ENCODE measurements at regions not wholly inside any gene's neighbourhood (a gene's known extent, or its start where the extent isn't known, plus 50 kb on each side); places are given as distances from the start of the nearest gene placed in this dataset.

GRCh38 chr14:83118029-83118428 is 1584.4 kb upstream of the SEL1L start:
- Histone ChIP-seq H4K20me1 (ENCODE audit: insufficient read depth) (no peaks in the 10 kb centered on the region), H3K4me3 (IDR thresholded peaks at IDR 0.05; ENCODE audit: insufficient read depth, low read depth, low read length) (no peak overlapping the region), H3K36me3 (ENCODE audit: insufficient read depth) (no peaks in the 10 kb centered on the region), H2AFZ (ENCODE audit: low read depth) (no peak overlapping the region), H3K4me1 (ENCODE audit: low read depth, poor library complexity, severe bottlenecking) (no peaks in the 10 kb centered on the region), H3K79me2 (ENCODE audit: insufficient read depth, low read depth) (no peaks in the 10 kb centered on the region), H3K4me2 (no peak overlapping the region), H3K9ac (no peak overlapping the region), H3K27ac (no peak overlapping the region), H3K27me3 (ENCODE audit: insufficient read depth, low read depth) (no peaks in the 10 kb centered on the region)
- TF ChIP-seq, protein P1, sequence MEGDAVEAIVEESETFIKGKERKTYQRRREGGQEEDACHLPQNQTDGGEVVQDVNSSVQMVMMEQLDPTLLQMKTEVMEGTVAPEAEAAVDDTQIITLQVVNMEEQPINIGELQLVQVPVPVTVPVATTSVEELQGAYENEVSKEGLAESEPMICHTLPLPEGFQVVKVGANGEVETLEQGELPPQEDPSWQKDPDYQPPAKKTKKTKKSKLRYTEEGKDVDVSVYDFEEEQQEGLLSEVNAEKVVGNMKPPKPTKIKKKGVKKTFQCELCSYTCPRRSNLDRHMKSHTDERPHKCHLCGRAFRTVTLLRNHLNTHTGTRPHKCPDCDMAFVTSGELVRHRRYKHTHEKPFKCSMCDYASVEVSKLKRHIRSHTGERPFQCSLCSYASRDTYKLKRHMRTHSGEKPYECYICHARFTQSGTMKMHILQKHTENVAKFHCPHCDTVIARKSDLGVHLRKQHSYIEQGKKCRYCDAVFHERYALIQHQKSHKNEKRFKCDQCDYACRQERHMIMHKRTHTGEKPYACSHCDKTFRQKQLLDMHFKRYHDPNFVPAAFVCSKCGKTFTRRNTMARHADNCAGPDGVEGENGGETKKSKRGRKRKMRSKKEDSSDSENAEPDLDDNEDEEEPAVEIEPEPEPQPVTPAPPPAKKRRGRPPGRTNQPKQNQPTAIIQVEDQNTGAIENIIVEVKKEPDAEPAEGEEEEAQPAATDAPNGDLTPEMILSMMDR (conservative IDR thresholded peaks at IDR 0.05; ENCODE audit: low read depth, low read length), result no peak

GRCh38 chr14:83120187-83120586 is 1586.5 kb upstream of the SEL1L start:
- Histone ChIP-seq H3K27me3 (ENCODE audit: insufficient read depth, low read depth) (no peaks in the 10 kb centered on the region), H4K20me1 (ENCODE audit: insufficient read depth) (no peaks in the 10 kb centered on the region), H3K4me2 (no peak overlapping the region), H3K27ac (no peak overlapping the region), H3K4me1 (ENCODE audit: low read depth, poor library complexity, severe bottlenecking) (no peaks in the 10 kb centered on the region), H3K4me3 (IDR thresholded peaks at IDR 0.05; ENCODE audit: insufficient read depth, low read depth, low read length) (no peak overlapping the region), H3K36me3 (ENCODE audit: insufficient read depth) (no peaks in the 10 kb centered on the region), H3K79me2 (ENCODE audit: insufficient read depth, low read depth) (no peaks in the 10 kb centered on the region), H2AFZ (ENCODE audit: low read depth) (no peak overlapping the region), H3K9ac (no peak overlapping the region)
- TF ChIP-seq, protein P1 (conservative IDR thresholded peaks at IDR 0.05; ENCODE audit: low read depth, low read length), result no peak

DNA sequence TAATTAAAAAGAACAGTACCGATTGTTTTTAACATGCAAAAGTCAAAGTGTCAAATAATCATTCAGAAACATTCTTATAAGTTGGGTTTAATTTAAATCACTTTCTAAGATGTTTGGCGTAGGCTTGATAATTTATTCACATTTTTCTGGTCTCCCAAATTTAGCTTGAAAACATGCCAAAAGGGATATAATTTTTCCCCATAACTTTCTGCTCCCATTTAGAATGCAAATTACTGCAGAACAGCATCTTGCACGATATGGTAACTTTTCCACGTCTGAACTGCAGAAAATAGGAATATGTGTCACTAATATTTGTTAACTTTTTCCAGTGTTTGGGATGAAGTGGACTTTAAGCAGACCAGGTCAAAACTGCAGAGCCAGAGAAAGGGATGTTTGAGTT is 1592.4 kb upstream of the SEL1L start:
- H3K4me2 ChIP-seq, result no peak overlapping the region
- H4K20me1 ChIP-seq (ENCODE audit: insufficient read depth), result no peaks in the 10 kb centered on the region
- H3K4me1 ChIP-seq (ENCODE audit: low read depth, poor library complexity, severe bottlenecking), result no peaks in the 10 kb centered on the region
- no peaks in the 10 kb centered on the region for H3K27me3 ChIP-seq (ENCODE audit: insufficient read depth, low read depth)
- no peak overlapping the region for H3K4me3 ChIP-seq (IDR thresholded peaks at IDR 0.05; ENCODE audit: insufficient read depth, low read depth, low read length)
- no peak overlapping the region for H2AFZ ChIP-seq (ENCODE audit: low read depth)
- H3K36me3 ChIP-seq (ENCODE audit: insufficient read depth), result no peaks in the 10 kb centered on the region
- H3K9ac ChIP-seq, result no peak overlapping the region
- no peaks in the 10 kb centered on the region for H3K79me2 ChIP-seq (ENCODE audit: insufficient read depth, low read depth)
- TF ChIP-seq, protein P1 (conservative IDR thresholded peaks at IDR 0.05; ENCODE audit: low read depth, low read length), result no peak
- no peak overlapping the region for H3K27ac ChIP-seq

DNA sequence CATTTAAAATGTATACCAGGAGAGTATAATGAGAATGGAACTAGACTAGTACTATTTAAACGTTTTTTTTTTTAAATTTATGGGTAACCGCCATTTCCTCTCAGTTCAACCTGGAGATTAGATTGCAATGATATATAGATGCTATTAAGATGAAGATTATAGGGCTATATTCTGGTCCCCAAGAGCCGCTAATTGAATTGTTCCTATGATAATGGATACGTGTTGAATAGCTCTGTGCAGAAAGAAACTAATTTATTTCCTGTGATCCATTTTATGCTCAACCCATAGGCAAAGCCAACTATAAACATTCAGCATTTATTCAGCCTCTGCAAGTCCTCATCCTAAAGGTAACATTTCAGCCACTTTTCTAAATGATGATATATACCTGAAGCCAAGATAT is 1595.1 kb upstream of the SEL1L start:
- H3K79me2 ChIP-seq (ENCODE audit: insufficient read depth, low read depth), result no peaks in the 10 kb centered on the region
- H3K27ac ChIP-seq, result no peak overlapping the region
- no peak overlapping the region for H3K9ac ChIP-seq
- H2AFZ ChIP-seq (ENCODE audit: low read depth), result no peak overlapping the region
- H4K20me1 ChIP-seq (ENCODE audit: insufficient read depth), result no peaks in the 10 kb centered on the region
- TF ChIP-seq, protein P1 (conservative IDR thresholded peaks at IDR 0.05; ENCODE audit: low read depth, low read length), result no peak
- no peak overlapping the region for H3K4me3 ChIP-seq (IDR thresholded peaks at IDR 0.05; ENCODE audit: insufficient read depth, low read depth, low read length)
- H3K4me1 ChIP-seq (ENCODE audit: low read depth, poor library complexity, severe bottlenecking), result no peaks in the 10 kb centered on the region
- H3K36me3 ChIP-seq (ENCODE audit: insufficient read depth), result no peaks in the 10 kb centered on the region
- H3K27me3 ChIP-seq (ENCODE audit: insufficient read depth, low read depth), result no peaks in the 10 kb centered on the region
- H3K4me2 ChIP-seq, result no peak overlapping the region
